NCI-H345 (cell line): ENCODE measurements at regions not wholly inside any gene's neighbourhood (a gene's known extent, or its start where the extent isn't known, plus 50 kb on each side); places are given as distances from the start of the nearest gene placed in this dataset.

Source experiments
- DNase-seq: peaks from one replicate; lab custom pipeline; 2025; lab: John Stamatoyannopoulos, UW

- no peak for DNase-seq
Measured at GRCh38 chr20:22370137-22370536, 214.2 kb downstream of the FOXA2 start.

- no peak for DNase-seq
Measured at GRCh38 chr20:22369100-22369499, 215.3 kb downstream of the FOXA2 start.

GRCh38 chr20:22368235-22368634 is 216.1 kb downstream of the FOXA2 start:
- no peak for DNase-seq

GRCh38 chr20:22366631-22367030 is 217.7 kb downstream of the FOXA2 start:
- DNase-seq = no peak

GRCh38 chr20:22354647-22355046 is 229.7 kb downstream of the FOXA2 start:
- no peak for DNase-seq

- no peak for DNase-seq
Measured at GRCh38 chr20:22353586-22353985, 230.8 kb downstream of the FOXA2 start.

GRCh38 chr20:22352019-22352418 is 232.4 kb downstream of the FOXA2 start:
- no peak for DNase-seq

GRCh38 chr20:22350624-22351023 is 233.7 kb downstream of the FOXA2 start:
- DNase-seq = no peak

- no peak for DNase-seq
Measured at GRCh38 chr20:22348010-22348409, 236.4 kb downstream of the FOXA2 start.

GRCh38 chr20:22346716-22347115 is 237.7 kb downstream of the FOXA2 start:
- no peak for DNase-seq

GRCh38 chr20:22343612-22344011 is 240.8 kb downstream of the FOXA2 start:
- no peak for DNase-seq

- no peak for DNase-seq
Measured at GRCh38 chr20:22342410-22342809, 242.0 kb downstream of the FOXA2 start.

GRCh38 chr20:22341508-22341907 is 242.9 kb downstream of the FOXA2 start:
- DNase-seq = no peak

GRCh38 chr20:22339946-22340345 is 244.4 kb downstream of the FOXA2 start:
- no peak for DNase-seq

- DNase-seq = peak; percentile 88
Measured at GRCh38 chr20:22339091-22339881, 245.1 kb downstream of the FOXA2 start.

- no peak for DNase-seq
Measured at GRCh38 chr20:22338140-22338708, 246.1 kb downstream of the FOXA2 start.

GRCh38 chr20:22335210-22335609 is 249.2 kb downstream of the FOXA2 start:
- no peak for DNase-seq

GRCh38 chr20:22333885-22334545 is 250.4 kb downstream of the FOXA2 start:
- DNase-seq = peak; percentile 80

- no peak for DNase-seq
Measured at GRCh38 chr20:22324505-22324904, 259.9 kb downstream of the FOXA2 start.

- no peak for DNase-seq
Measured at GRCh38 chr20:22322513-22322912, 261.9 kb downstream of the FOXA2 start.

GRCh38 chr20:22321191-22321590 is 263.2 kb downstream of the FOXA2 start:
- no peak for DNase-seq

- no peak for DNase-seq
Measured at GRCh38 chr20:22320245-22320915, 264.0 kb downstream of the FOXA2 start.

GRCh38 chr20:22315771-22316170 is 268.6 kb downstream of the FOXA2 start:
- no peak for DNase-seq
